ENCODE measurements at regions not wholly inside any gene's neighbourhood (a gene's known extent, or its start where the extent isn't known, plus 50 kb on each side); places are given as distances from the start of the nearest gene placed in this dataset.

DNA sequence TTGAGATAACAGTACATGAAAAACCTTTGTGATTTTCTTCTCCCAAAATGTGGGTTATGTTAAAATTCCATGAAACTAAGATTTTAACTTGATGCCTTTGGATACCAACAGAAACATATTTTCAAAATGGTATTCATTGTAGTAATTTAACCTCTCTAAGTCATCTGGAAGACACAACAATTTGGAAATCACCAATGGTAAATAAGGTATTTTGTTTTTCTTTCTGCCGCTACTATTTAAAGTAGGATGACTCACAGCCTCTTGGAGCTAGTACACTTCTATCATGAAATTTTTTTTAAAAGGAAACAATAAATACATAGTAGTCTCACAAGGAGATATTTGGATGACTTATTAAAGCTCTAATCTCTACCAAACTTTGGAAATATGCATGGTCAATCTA, 291.6 kb upstream of the VEPH1 start:
- DNase-seq: no peak

DNA sequence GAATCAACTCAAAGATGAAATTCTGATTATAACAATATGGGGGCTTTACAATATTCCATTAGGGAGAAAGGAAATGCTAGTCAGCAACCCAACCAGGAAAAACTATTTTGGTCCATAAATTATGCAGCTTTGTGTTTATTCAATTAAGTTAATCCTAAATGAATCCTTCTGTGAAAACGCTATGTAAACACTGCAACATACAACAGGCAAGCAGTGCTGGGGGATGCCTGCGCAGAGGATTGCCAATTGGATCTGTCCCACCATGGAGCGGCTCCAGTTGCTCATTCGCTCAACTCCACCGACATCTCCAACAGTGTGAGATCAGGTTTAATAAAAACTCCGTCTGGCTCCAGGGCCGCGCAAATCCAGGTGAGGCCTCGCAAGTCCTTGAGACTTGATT, 290.5 kb upstream of the VEPH1 start:
- DNase-seq: no peak

DNA sequence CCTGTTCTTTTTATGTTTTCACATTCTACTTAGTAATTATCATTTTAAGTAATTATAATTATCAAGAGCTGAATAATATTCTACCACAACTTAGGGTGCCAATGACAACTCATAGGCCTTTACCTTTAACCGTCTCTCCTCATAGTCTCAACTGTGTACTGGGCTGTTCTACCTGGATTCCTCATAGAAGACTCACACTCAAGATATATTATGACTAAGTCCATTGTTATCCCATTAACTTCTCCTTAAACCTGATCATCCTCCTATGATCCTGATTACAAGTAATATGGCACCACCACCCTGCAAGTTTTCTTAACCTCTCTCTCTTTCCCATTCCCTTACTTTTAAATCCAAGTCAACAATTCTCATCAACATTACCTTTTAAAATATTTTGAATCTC, 285.9 kb upstream of the VEPH1 start:
- peak; percentile 70 for DNase-seq

DNA sequence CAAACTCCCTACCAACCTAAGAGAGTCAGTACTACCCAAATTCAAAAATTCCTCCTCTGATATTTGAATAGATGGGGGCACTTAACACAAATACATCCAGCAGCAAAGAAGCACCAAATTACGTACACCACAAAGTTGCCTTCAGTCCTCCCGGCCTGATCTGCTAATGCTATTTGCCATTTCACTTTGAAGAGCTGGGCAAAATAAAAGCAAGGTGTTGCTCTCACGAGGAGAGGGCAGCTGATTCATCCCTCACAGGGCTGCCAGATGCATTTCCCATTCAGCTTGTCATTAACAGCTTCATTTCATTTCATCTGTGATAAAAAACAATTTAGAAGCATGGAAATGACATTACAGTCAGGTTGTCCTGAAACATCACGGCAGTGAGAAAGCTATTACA, 283.4 kb upstream of the VEPH1 start:
- DNase-seq: peak; percentile 58

DNA sequence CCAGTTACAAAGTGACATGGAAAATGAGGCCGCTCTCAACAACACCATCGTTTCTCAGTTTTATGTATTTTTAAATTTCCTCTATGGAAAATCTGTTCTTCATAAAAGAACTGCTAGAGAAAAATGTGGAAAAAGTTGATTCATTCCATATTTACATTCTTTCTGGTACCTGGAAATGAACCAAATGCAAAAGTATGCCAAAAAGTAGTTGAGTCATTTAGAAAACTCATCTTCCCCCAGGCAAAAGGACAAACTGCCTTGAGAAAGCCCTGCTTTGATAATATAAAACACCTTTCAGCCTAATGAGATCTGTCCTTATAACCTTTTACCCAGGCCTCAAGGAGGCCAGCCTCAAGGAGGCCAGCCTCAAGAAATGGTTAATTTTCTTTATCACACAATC, 283.0 kb upstream of the VEPH1 start:
- DNase-seq: peak; percentile 70

DNA sequence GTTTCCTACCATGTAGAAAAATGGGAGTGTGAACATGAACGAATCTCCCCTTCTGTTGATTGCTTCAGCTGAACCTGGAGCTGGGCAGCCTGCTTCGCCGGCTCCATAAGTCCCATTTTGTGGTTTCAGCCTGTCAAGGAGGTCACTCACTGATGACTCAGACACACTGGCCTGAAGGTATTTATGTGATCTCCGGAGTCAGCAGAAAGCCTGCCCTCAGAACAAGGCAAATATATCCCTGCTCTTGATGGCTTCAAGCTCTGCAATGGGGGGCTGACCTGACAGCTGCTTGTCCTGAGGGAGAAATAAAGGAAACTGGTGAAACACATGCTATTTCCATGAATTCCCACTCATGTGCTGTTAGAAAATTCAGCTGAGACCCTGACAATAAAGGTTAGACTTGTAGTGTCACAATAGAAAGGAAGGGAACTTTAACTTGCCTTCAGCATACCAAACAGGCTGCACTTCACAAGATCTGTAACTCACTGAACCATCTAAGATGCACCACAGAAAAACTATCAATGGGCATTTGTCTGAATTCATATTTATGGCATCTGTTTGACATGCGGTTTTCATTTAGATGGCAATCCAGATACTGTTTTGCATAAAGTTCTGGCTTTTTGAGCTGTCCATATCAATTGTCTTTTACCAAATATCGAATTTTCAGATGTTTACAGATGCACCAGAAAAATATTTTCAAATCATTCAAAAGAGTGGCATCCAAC, 282.0 kb upstream of the VEPH1 start:
- DNase-seq: peak; percentile 94

DNA sequence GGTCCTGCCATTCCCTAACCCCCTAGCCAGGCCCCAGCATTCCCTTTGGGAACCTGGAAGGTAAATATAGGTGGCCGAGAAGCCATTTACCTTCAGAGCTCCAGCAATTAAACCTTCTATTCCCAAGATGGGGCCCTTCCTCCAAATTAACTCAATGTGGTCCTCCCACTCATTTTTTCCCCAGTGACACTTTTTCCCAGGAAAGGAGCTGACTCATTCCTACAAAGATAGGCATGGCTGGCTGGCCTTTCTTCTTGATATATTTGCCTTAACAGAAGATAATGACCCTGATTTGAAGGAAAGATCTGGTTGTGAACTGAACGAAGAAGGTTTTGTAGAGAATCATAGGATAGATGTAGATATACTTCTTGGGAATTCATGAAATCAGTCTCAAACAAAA, 279.0 kb upstream of the VEPH1 start:
- peak; percentile 62 for DNase-seq

DNA sequence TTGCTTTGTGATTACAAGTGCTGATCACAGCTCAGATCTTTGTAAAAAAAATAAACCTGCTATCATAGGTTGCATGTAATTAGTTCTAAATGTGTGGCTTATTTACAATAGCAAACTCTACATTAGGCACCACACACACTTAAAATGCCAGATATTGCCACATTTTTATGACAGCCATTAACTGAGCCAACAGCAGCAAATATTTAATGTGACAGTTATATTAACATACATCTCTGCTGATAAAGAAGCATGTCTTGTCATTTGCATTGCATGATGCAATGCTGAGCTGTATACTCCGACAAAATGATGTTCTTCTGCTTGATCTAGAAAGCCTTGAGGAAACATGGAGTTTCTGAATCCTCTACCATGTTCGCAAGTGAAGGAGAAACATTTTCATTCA, 273.6 kb upstream of the VEPH1 start:
- DNase-seq: no peak

DNA sequence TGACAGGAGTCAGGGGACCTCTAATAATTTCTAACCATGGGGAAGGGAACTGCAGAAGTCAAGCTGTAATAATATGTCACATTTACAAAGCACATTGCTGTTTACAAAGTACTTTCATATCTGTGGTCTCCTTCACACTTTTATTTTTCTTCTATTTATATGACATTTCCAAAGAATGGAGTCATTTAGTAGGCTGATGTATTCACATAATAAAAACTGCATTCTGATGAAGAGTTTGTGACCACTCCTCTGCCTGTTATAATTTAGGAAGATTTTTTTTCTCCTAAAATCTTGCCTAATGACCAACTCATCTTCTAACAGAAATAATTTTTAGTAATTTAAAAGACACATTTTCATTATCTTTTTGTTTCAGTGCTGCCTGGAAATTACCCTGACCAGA, 272.2 kb upstream of the VEPH1 start:
- DNase-seq: no peak

DNA sequence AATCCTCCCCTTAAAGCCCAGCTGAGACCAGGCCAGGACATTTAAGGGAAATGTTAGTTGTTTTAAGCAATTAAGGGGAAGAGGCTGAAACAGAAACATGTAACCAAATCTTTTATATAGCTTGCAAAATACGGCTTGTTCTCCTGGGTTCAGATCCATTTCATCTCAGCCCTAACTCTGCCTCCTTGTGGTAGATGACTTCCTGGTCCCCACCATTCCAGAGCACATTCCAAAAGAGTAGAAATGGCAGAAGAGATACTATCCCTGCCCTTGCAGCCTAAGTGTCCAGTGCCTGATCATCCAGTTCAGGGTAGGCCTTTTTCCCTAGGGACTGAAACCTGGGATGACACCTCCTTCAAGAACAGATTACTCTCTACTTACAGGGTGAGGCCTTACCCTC, 266.2 kb upstream of the VEPH1 start:
- DNase-seq: no peak

DNA sequence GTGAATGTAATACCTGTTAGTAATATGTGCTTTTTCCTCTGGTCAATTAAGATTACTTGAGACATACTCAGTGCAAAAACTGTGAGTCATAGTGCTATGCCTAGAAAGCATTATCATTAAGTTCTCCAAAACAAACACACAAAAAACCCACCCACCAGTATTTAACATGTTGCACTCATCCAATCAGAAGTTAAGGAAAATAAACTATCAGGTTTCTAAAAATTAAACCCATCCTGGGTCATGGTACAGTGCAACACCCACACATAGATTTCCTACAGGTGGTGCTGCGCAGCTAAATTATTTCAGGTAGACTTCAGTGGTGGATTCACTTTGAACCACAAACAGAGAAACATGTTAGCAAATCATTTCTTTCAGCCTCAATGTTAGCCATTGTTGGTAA, 264.4 kb upstream of the VEPH1 start:
- no peak for DNase-seq

DNA sequence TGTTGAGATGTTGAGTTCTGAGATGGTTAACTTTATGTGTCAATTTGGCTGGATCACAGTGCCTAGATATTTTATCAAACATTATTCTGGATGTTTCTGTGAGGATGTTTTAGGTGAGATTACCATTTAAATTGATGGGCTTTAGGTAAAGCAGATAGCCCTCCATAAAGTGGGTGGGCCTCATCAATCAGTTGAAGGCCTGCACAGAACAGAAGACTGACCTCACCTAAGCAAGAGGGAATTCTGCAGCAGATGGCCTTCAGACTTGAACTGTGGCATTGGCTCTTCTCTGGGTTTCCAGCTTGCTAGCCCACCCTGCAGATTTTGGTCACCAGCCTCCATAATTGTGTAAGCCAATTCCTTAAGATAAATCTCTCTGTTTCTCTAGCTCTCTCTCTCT, 260.4 kb upstream of the VEPH1 start:
- DNase-seq: no peak

DNA sequence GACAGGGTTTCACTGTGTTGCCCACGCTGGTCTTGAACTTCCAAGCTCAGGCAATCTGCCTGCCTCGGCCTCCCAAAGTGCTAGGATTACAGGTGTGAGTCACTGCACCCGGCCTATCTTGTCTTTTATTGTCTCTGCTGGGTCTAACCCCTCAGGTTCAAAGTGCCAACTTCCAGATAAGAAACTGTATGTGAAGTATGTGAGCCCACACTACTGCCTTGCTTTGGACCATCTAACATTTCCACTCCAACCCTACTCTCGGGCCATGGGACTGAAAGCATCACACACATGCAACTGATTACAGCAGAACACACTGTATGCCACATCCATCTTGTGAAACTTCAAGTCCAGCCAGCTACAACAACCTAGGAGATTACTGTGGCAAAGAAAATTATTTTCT, 256.1 kb upstream of the VEPH1 start:
- no peak for DNase-seq

DNA sequence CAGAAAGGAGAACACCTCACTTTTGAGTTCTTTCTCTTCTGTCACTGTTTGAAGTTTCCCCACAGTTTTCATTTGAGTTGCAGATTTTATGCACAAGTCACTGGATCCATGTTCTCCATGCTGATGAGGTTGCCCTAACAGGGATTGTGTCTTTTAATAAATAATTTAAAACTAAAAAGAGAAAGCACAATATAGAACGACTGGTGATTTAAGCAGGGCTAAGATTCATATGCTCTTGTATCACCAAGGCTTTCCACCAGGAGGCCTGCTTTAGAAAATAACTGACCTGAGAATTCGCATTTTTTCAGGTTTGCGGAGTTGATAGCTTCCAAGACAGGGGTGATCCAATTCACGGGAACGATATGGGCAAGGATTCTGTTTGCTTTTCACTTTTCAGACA, 252.0 kb upstream of the VEPH1 start:
- DNase-seq: no peak

DNA sequence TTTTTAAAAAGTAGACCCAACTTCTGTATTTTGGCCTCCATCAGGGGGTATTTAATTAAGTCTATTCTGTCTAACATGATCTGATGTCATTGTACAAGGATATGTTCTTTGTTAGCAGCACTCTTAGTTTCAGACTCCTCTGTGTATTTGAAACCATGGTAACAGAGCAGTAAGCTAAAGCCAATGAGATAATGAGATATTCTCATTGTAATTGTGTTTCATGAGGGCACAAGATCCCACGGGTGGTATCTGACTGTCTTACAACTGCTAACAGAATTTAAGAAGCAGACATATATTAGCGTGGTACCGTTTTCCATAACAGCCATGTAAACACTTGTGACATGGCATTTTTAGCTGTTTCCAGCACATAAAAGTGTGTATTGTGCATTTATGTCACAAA, 251.2 kb upstream of the VEPH1 start:
- no peak for DNase-seq

DNA sequence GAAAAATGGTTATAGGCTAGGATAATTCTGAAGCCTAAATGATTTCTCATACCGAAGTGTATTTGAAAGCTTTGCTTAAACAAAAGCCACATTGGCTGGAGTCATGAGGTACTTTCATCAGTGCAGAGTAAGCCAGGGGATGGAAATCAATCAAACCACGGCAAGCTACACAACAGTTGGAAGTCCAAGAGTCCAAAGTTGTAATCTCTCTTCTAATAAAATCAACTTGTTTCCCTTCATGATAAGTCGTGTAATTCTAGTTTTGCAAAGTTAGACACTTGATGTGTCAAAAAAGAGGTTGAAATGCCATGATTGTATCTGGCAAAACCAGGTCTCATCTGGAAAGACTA, 250.5 kb upstream of the VEPH1 start:
- DNase-seq: no peak

DNA sequence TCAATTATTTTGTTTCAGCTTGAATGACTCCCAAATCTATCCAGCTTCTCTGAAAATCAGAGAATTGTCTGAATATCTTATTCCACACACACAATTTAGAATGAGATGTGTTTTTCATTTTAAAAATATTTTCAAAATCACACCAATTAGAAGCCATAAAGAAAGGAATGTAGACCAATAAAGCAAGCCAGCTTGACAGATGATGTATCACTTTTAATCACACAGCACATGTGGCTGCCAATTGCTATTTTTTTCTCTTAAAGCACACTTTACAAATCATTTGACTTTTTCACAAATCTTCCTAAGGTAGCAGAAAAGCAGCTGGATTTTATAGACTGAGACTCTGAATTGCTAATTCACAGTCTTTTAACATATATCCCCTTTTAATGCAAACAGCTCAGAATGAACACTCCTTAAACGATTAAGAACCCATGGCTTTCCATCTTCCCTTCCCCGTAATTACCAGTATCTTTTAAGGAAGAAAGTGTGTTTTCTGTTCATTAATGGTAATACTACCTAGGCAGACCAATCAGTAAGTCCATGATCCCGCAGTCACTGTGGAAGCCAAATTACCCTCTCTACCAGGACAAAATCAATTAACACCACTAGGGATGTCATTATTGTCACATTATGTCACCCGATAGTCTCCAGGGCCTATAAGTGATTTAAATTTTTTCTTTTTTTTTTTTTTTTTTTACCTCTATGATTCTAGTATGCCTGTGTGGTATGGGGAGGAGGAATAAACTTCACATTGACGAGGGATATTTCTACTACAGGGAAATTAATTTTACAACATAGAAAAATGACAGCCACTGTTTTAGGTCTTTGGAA, 250.0 kb upstream of the VEPH1 start:
- no peak for DNase-seq

DNA sequence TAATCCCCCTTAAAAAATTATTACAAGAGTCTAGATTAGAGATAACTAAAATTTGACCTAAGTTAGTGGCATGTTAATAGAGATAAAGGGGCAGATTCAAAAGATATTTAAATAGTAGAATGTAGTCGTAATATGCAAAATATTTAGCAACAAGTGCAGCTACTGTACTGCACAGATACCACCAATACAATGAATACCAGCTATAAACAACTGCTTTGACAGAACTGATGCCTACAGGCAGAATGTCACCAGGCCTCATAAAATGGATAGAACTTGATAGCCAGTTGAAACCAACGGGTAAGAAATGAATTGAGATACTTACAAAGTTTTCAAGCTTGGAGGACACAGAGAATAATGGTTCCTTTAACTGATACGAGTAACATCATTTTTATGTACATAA, 249.3 kb upstream of the VEPH1 start:
- DNase-seq: no peak

DNA sequence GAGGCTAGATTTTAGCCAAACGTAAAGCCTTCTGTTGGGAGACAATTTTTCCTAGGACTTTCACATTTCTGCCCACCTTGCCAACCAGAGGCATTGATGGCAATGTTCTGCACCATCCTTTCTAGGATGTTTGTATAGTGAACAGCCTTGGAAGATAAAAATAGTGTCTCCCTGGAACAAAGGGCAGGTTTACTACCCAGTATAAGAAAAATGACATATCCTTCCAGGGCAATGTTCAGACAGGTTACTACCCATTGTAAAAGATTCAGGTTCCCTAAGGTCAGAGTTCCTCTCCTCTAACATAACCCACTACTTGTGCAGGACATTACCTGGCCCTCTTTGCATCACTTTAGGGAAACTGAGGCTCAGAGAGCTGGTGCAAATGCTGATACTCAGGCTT, 248.2 kb upstream of the VEPH1 start:
- no peak for DNase-seq

DNA sequence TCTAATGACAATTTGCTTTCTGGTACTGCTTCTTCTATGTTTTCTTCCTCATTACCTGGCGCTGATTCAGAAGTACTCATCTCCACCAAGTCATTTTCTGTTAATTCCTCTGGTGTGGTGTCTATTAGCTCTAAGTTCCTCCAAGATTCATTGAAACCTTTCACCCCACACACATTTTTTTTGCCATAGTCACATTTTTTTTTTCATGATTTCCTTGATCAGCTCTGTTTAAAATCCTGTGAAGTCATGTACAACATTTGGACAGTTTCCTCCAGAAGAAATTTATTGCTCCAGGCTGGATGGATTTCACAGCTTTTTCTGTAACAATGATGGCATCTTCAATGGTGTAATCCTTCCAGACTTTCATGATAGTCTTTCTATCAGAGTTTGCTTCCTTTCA, 243.2 kb upstream of the VEPH1 start:
- no peak for DNase-seq

DNA sequence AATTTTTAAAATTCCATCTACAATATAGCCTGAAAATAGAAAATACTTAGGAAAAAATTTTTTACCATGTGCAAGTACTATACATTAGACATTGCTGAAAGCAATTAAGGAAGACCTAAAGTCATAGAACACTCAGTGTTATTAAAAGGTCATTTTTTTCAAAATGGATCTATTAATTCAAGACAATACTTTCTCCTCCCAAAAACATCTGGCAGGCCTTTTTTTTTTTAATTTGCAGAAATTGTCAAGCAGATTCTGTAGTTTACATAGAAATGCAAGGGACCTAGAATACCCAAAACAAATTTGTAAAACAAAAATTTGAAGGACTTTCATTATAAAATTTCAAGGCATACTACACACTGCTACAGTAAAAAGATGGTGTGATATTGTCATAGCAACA, 238.4 kb upstream of the VEPH1 start:
- no peak for DNase-seq

DNA sequence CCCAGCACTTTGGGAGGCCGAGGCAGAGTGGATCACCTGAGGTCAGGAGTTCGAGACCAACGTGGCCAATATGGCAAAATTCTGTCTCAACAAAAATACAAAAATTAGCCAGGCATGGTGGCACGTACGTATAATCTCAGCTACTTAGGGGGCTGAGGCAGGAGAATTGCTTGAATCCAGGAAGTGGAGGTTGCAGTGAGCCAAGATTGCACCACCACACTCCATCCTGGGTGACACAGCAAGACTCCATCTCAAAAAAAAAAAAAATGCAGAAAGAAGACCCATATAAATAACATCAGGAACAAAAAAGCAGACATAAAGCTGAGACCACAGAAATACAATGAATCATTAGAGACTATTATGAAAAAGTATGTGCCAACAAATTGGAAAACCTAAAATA, 235.2 kb upstream of the VEPH1 start:
- no peak for DNase-seq

DNA sequence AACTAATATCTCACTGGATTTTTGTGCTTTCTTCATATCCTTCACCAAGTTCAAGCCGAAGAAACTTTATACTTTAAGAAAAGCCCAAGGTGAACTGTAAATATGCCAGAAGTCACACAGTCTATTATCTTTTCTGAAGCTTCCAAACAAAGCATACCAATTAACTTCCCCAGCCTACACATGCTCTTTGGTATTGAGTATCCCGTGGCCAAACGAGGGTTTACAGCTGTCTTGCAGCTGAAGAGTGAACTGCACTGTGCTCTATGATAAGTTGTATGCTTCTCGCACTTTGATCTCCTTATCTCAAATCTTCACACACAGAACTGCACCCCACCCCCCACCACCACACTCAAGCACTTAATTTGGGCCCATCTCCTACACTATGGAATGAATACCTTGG, 215.6 kb upstream of the VEPH1 start:
- no peak for DNase-seq

DNA sequence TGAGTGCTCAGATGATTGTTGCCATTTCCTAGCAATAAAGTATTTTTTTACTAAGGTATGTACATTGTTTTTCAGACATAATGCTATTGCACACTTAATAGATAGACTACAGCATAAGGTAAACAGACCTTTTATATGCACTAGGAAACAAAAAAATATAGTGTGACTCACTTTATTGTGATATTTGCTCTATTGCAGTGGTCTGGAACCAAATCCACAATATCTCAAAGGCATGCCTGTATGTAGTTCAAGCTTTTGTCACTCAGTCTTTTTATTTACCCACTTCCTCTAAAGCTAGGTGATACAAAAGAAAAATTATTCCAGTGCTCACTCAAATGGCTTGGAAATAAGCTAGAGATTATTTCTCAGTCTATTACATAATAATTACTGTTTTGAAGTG, 209.9 kb upstream of the VEPH1 start:
- no peak for DNase-seq

DNA sequence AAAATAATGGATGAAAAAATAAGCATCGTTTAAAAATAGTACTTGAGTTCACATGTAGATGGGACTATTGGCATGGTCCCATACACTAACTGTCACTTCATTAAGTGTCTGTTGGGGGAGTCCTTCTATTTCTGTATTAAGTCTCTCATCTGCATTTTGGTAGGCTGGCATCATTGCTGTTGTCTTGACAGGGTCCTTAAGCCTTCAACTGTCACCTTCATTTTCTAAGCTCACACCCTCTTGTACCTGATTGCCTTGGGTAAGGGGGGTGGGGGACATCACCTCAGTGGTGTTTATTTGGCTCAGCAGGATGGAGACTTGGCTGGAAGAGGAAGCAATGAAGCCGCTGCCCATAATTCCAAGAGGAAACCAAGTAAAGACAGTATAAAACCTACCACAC, 202.0 kb upstream of the VEPH1 start:
- no peak for DNase-seq

All from NCI-H226 (cell line).